SK-N-SH (cell line): ENCODE measurements at regions not wholly inside any gene's neighbourhood (a gene's known extent, or its start where the extent isn't known, plus 50 kb on each side); places are given as distances from the start of the nearest gene placed in this dataset.

ENCODE experiments used
- CTCF ChIA-PET: fragments of 300-600, 350-600 bp; formaldehyde crosslinking; extraction: SDS; loops from one replicate; lab custom pipeline; 2021; lab: Yijun Ruan, JAX
- POLR2A ChIA-PET: fragments of 350-600 bp; sonication (Branson Sonifier 250); formaldehyde crosslinking; extraction: SDS; loops from one replicate; lab custom pipeline; 2020; ENCODE audit warnings: antibody characterized with exemption, inconsistent platforms; lab: Yijun Ruan, JAX
- DNase-seq: peaks from one replicate; pipeline ENCODE4 v3.0.0; 2012
- H2AFZ ChIP-seq: fragments of 200-600 bp; sonication (generic); 2 replicates; pipeline ENCODE4 v1.8.1; 2016; ENCODE audit warnings: antibody characterized with exemption, mild to moderate bottlenecking, low read depth
- H3F3A ChIP-seq: fragments of 200-600 bp; sonication (generic); replicated peaks from 2 replicates; pipeline ENCODE3; 2016; ENCODE audit warnings: antibody characterized with exemption, mild to moderate bottlenecking; ENCODE audit not compliant: insufficient read depth
- H3K27ac ChIP-seq, 2 experiments: fragments of 200-500 bp in 1 of 2; fragments of 200-600 bp in 1 of 2; sonication (Bioruptor generic) in 1 of 2; sonication (generic), shearing (Covaris generic) in 1 of 2; 2 replicates each; pipeline versions ENCODE4 v1.5.1 to v1.6.1; 2014 to 2016; ENCODE audit warnings: low read depth in 2 of 2, inconsistent platforms in 1 of 2, low read length in 1 of 2, mild to moderate bottlenecking in 1 of 2, mixed read lengths in 1 of 2
- H3K27me3 ChIP-seq: fragments of 200-600 bp; sonication (generic), shearing (Covaris generic); 2 replicates; pipeline ENCODE4 v1.6.1; 2016; ENCODE audit warnings: mixed run types; ENCODE audit not compliant: insufficient read depth
- H3K36me3 ChIP-seq, 2 experiments: fragments of 200-500 bp in 1 of 2; fragments of 200-600 bp in 1 of 2; sonication (Bioruptor generic) in 1 of 2; sonication (generic) in 1 of 2; replicated peaks in 1 of 2; 2 replicates each; pipeline versions ENCODE3 to v1.5.1; 2014 to 2016; ENCODE audit warnings: low read length in 1 of 2, mild to moderate bottlenecking in 1 of 2; ENCODE audit not compliant: insufficient read depth in 2 of 2, control insufficient read depth in 1 of 2
- H3K4me1 ChIP-seq, 2 experiments: fragments of 200-500 bp in 1 of 2; fragments of 200-600 bp in 1 of 2; sonication (Bioruptor generic) in 1 of 2; sonication (generic), shearing (Covaris generic) in 1 of 2; 2 replicates each; pipeline versions ENCODE4 v1.5.1 to v1.6.1; 2014 to 2016; ENCODE audit warnings: low read depth in 1 of 2, low read length in 1 of 2, mixed run types in 1 of 2; ENCODE audit not compliant: insufficient read depth in 2 of 2, control insufficient read depth in 1 of 2
- H3K4me2 ChIP-seq: fragments of 200-600 bp; sonication (generic), shearing (Covaris generic); 2 replicates; pipeline ENCODE4 v1.6.1; 2017; ENCODE audit warnings: mixed run types
- H3K4me3 ChIP-seq, 2 experiments: fragments of 200-500 bp in 1 of 2; fragments of 200-600 bp in 1 of 2; sonication (Bioruptor generic) in 1 of 2; sonication (generic), shearing (Covaris generic) in 1 of 2; 2 replicates each; pipeline versions ENCODE4 v1.5.1 to v1.8.1; 2014 to 2016; ENCODE audit warnings: low read depth in 2 of 2, inconsistent platforms in 1 of 2, low read length in 1 of 2, mild to moderate bottlenecking in 1 of 2, mixed read lengths in 1 of 2, moderate library complexity in 1 of 2
- H3K79me2 ChIP-seq: fragments of 200-600 bp; sonication (generic); 2 replicates; pipeline ENCODE4 v1.8.1; 2017; ENCODE audit warnings: mild to moderate bottlenecking; ENCODE audit not compliant: insufficient read depth
- H3K9ac ChIP-seq: fragments of 200-600 bp; sonication (generic); 2 replicates; pipeline ENCODE4 v1.6.1; 2017; ENCODE audit warnings: mixed run types
- H3K9me2 ChIP-seq: fragments of 200-600 bp; sonication (generic); 2 replicates; pipeline ENCODE4 v1.6.1; 2017; ENCODE audit warnings: mixed run types
- H3K9me3 ChIP-seq: fragments of 200-600 bp; sonication (generic); 2 replicates; pipeline ENCODE4 v1.6.1; 2017; ENCODE audit warnings: mixed run types, mild to moderate bottlenecking, moderate library complexity
- H4K20me1 ChIP-seq: fragments of 200-600 bp; sonication (generic); 2 replicates; pipeline ENCODE4 v1.6.1; 2017; ENCODE audit warnings: mild to moderate bottlenecking, mixed run types; ENCODE audit not compliant: insufficient read depth
- CHD2 ChIP-seq: fragments of 150-350 bp; IDR thresholded peaks from 2 replicates; pipeline ENCODE4 v1.6.1; 2018; ENCODE audit warnings: low read length; ENCODE audit not compliant: partially characterized antibody
- GABPA ChIP-seq: IDR thresholded peaks from 2 replicates; pipeline ENCODE4 v1.4.0; 2012; ENCODE audit warnings: low read depth, mild to moderate bottlenecking
- IRF3 ChIP-seq: fragments of 150-350 bp; IDR thresholded peaks from 2 replicates; pipeline ENCODE4 v1.6.1; 2016; ENCODE audit warnings: mild to moderate bottlenecking, low read depth, low read length
- MEF2A ChIP-seq: IDR thresholded peaks from 2 replicates; pipeline ENCODE4 v1.4.0; 2012; ENCODE audit warnings: low read depth, borderline replicate concordance
- NFIC ChIP-seq: IDR thresholded peaks from 2 replicates; pipeline ENCODE4 v1.4.0; 2012; ENCODE audit warnings: borderline replicate concordance
- PBX3 ChIP-seq: IDR thresholded peaks from 2 replicates; pipeline ENCODE4; 2012
- POLR2AphosphoS5 ChIP-seq: IDR thresholded peaks from 2 replicates; pipeline ENCODE4 v1.6.1; 2012; ENCODE audit warnings: low read depth, low read length
- RFX5 ChIP-seq: IDR thresholded peaks from 2 replicates; pipeline ENCODE4 v1.6.1; 2012; ENCODE audit warnings: mild to moderate bottlenecking, improper control_type of control experiment, low read length
- SIN3A ChIP-seq: IDR thresholded peaks from 2 replicates; pipeline ENCODE4 v1.6.1; 2012; ENCODE audit warnings: low read depth, mild to moderate bottlenecking, low read length, moderate library complexity, borderline replicate concordance
- SMC3 ChIP-seq: IDR thresholded peaks from 2 replicates; pipeline ENCODE4 v1.6.1; 2012; ENCODE audit warnings: low read depth, low read length, improper control_type of control experiment
- USF1 ChIP-seq: IDR thresholded peaks from 2 replicates; pipeline ENCODE4 v1.4.0; 2012; ENCODE audit warnings: low read depth, borderline replicate concordance
- USF2 ChIP-seq: fragments of 150-350 bp; IDR thresholded peaks from 2 replicates; pipeline ENCODE4 v1.6.1; 2017; ENCODE audit warnings: antibody characterized with exemption, low read length, low read depth, borderline replicate concordance
- ZBTB33 ChIP-seq: IDR thresholded peaks from 2 replicates; pipeline ENCODE4 v1.4.0; 2012; ENCODE audit warnings: low read depth, borderline replicate concordance
- WGBS: methylation state at CpG from one replicate; pipeline ENCODE4 v1.1.6; 2017; ENCODE audit warnings: low lambda C conversion rate; 5-methylcytosine and 5-hydroxymethylcytosine counted together

- no peaks in the 10 kb centered on the region for H3K4me1 ChIP-seq
- no peaks in the 10 kb centered on the region for H3K79me2 ChIP-seq
- no peak overlapping the region for H3K4me2 ChIP-seq
- H3K36me3 ChIP-seq = no peaks in the 10 kb centered on the region
- H3K4me3 ChIP-seq = no peak overlapping the region
- H3K9me2 ChIP-seq = no peaks in the 10 kb centered on the region
- no peak for DNase-seq
- POLR2A ChIA-PET = no interaction called here
- WGBS = 14% methylated on average over 4 of the region's 4 CpGs
- no peaks in the 10 kb centered on the region for H4K20me1 ChIP-seq
- TF ChIP-seq RFX5 = no peak
- no peaks in the 10 kb centered on the region for H3K9me3 ChIP-seq
- H3K9ac ChIP-seq = no peak overlapping the region
- H3K27ac ChIP-seq = no peak overlapping the region
- no peaks in the 10 kb centered on the region for H3K27me3 ChIP-seq
- CTCF ChIA-PET = interaction anchor here (1.5 to 1.9 kb wide), 2 partner anchors 10 to 1055 kb away, joined by 3 to 8 read pairs; no protein-coding TSS in a partner anchor
- no peaks in the 10 kb centered on the region for H3F3A ChIP-seq
- no peak overlapping the region for H2AFZ ChIP-seq
Observed at GRCh38 chr5:18270635-18271338, 636.5 kb downstream of the TAF11L14 start.

- Histone ChIP-seq H4K20me1 (no peaks in the 10 kb centered on the region), H3K79me2 (no peaks in the 10 kb centered on the region), H3K4me1 (no peaks in the 10 kb centered on the region), H3K4me3 (no peak overlapping the region), H3K9ac (no peak overlapping the region), H3K27me3 (no peaks in the 10 kb centered on the region), H3K9me3 (no peaks in the 10 kb centered on the region), H2AFZ (no peak overlapping the region), H3K9me2 (no peaks in the 10 kb centered on the region), H3K4me2 (no peak overlapping the region), H3K36me3 (no peaks in the 10 kb centered on the region), H3F3A (no peaks in the 10 kb centered on the region), H3K27ac (no peak overlapping the region)
- ChIA-PET CTCF (interaction anchor here (1.1 to 3.8 kb wide), 3 partner anchors 14 to 1061 kb away, joined by 3 to 33 read pairs (median 4); no protein-coding TSS in a partner anchor), POLR2A (no interaction called here)
- no peak for DNase-seq
- no peak for TF ChIP-seq IRF3
- TF ChIP-seq NFIC = no peak
- TF ChIP-seq MEF2A = no peak
- no peak for TF ChIP-seq PBX3
- no peak for TF ChIP-seq USF2
- no peak for TF ChIP-seq USF1
- no peak for TF ChIP-seq SMC3
- TF ChIP-seq GABPA = no peak
- TF ChIP-seq ZBTB33 = no peak
- no peak for TF ChIP-seq POLR2AphosphoS5
- TF ChIP-seq CHD2 = no peak
- TF ChIP-seq SIN3A = no peak
- WGBS = 47% methylated on average over 5 of the region's 5 CpGs
Observed at GRCh38 chr5:18276939-18277338, 642.7 kb downstream of the TAF11L14 start.
